ENCODE measurements at regions not wholly inside any gene's neighbourhood (a gene's known extent, or its start where the extent isn't known, plus 50 kb on each side); places are given as distances from the start of the nearest gene placed in this dataset.

DNA sequence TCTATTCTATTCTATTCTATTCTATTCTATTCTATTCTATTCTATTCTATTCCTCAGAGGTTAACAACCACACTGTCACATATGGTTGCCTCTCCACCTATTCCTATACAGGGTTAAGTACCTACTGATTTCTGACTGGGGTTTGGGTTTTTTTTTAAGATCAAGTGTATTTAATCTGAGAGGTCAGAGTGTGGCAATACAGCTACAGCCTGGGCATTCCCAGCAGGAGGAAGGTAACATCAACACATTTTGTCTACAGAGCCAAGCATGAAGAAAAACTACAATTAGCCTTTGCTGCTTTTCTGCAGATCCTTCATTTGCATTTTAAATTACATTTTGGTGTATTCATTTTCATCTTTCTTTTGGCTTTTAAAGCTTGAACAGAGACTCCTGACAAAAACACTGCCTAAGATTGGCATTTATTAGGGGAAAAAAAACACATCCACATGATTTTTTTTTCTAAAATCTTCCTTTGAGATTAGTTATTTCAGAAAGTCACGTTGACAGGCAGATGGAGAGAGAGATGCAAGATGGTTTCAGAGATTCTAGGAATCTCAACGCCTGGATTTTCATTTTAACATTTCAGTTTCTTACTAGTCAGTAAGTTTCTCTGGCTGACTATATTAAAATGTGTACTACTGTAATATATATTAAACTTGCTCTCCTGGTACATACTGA, 255.9 kb upstream of the TET2 start:
- FAIRE-seq (no peak), ATAC-seq (no peak), DNase-seq (ENCODE audit: low read depth in 1 of 2, low spot score in 1 of 2) (no peak)
- ChIA-PET CTCF (no interaction called here), POLR2A (interaction anchor here (0.7 kb wide), 1 partner anchor 1462 kb away, joined by 3 read pairs; no protein-coding TSS in a partner anchor)
- Histone ChIP-seq H3K4me3 (no peak overlapping the region), H3K9me3 (no peaks in the 10 kb centered on the region), H3K27ac (no peak overlapping the region), H3K4me2 (no peak overlapping the region), H3K4me1 (no peaks in the 10 kb centered on the region)
- TF ChIP-seq FOSL2 (IDR thresholded peaks at IDR 0.05) (no peak), FOSL2 (CRISPR knock-in tag; IDR thresholded peaks at IDR 0.05) (no peak), ZNF302 (CRISPR knock-in tag; IDR thresholded peaks at IDR 0.05) (no peak), MAFK (IDR thresholded peaks at IDR 0.05; ENCODE audit: partially characterized antibody) (no peak)
- 4% methylated on average over 2 of the region's 2 CpGs for WGBS (ENCODE audit: missing lambda C conversion rate)

DNA sequence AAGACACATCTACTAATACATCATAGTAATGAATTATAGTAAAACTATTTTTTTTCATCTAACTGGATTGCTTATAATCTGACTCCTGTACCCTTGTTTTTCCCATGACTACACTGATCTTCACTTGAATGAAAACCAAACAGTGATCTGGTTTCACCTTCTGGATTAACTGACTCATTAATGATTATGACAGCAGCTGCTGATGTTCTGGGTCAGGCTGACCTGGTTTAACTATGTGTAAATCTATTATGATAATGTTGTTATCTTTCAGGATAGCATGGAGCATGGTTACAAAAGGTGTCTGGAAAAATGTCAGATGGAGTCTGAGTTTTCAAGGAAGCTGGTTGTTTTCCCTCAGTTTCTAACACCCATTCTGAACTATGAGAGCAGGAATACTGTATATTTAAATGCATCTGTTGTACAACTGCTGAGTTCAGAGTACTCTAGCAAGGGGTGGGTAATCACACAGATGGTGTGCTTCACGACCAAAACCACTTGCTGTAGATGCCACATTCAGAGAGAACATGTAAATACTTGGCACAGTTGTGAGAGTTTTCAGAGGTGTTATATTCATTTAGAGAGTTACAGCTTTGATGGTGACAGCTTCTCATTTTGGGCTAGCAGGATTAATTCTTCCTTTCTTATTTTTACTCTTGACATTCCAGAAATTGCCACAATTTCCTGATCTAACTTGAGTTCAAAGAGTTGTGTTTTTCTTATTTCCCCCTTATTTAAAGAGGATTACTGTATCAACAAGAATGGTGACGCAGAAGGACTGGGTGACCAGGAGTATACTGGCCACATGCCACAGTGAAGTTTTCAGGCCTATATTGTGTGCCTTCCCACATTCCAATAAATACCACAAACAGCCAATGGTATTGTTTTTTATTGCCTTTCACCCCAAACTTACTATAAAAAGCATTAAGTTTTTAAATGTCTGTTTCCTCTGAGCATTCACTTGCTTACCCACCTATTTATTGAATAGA, 249.7 kb upstream of the TET2 start:
- H3K4me3 ChIP-seq, result no peak overlapping the region
- FAIRE-seq (no peak), ATAC-seq (no peak), DNase-seq (ENCODE audit: low read depth in 1 of 2, low spot score in 1 of 2) (no peak)
- H3K4me2 ChIP-seq, result no peak overlapping the region
- H3K9me3 ChIP-seq, result no peaks in the 10 kb centered on the region
- TF ChIP-seq BHLHE40 (IDR thresholded peaks at IDR 0.05; ENCODE audit: low read depth, low read length) (no peak), FOXS1 (CRISPR knock-in tag; IDR thresholded peaks at IDR 0.05) (no peak), JUN (IDR thresholded peaks at IDR 0.05) (no peak), RARB (CRISPR knock-in tag; IDR thresholded peaks at IDR 0.05) (no peak), MAX (IDR thresholded peaks at IDR 0.05) (no peak), RNF2 (IDR thresholded peaks at IDR 0.05; ENCODE audit: borderline replicate concordance, low read depth) (no peak), GATA3 (IDR thresholded peaks at IDR 0.05; ENCODE audit: borderline replicate concordance) (no peak), RAD21 (conservative IDR thresholded peaks at IDR 0.05 in 1 of 2, IDR thresholded peaks at IDR 0.05 in 1 of 2) (no peak), BCL3 (IDR thresholded peaks at IDR 0.05) (no peak), EHMT2 (IDR thresholded peaks at IDR 0.05; ENCODE audit: low read depth) (no peak), HOXB13 (CRISPR knock-in tag; IDR thresholded peaks at IDR 0.05; ENCODE audit: low read depth) (no peak), SMC3 (IDR thresholded peaks at IDR 0.05) (no peak), ZFP36 (IDR thresholded peaks at IDR 0.05; ENCODE audit: borderline replicate concordance, partially characterized antibody) (no peak), NPAS2 (CRISPR knock-in tag; IDR thresholded peaks at IDR 0.05; ENCODE audit: borderline replicate concordance) (no peak), EHF (CRISPR knock-in tag; IDR thresholded peaks at IDR 0.05) (no peak)
- H3K4me1 ChIP-seq, result no peaks in the 10 kb centered on the region
- WGBS (ENCODE audit: missing lambda C conversion rate), result 36% methylated on average over 2 of the region's 2 CpGs
- ChIA-PET POLR2A (no interaction called here), CTCF (no interaction called here)
- no peak overlapping the region for H3K27ac ChIP-seq

DNA sequence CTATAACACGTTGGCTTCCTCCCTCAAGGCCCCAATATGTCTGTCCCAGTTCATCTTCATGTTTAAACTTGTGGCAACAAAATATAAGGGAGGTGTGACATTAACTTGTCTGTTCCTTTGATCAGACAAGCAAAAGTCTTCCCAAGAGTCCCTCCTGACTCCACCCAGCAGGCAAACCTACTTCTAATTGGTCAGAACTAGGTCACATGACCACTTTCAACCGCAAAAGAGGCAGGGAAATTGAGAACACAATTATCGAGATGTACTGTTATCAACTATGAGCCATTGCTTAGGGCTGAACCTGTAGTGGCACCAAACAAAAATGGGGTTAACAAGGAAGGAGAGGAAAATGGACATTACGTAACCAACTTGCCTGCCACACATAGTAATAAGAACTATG, 246.8 kb upstream of the TET2 start:
- no peak for ATAC-seq
- no peak overlapping the region for H3K27ac ChIP-seq
- H3K4me1 ChIP-seq, result no peaks in the 10 kb centered on the region
- ChIA-PET POLR2A (no interaction called here), CTCF (no interaction called here)
- no peaks in the 10 kb centered on the region for H3K9me3 ChIP-seq
- no peak for DNase-seq (ENCODE audit: low read depth in 1 of 2, low spot score in 1 of 2)
- H3K4me2 ChIP-seq, result no peak overlapping the region
- WGBS (ENCODE audit: missing lambda C conversion rate), result 47% methylated on average over 4 of the region's 4 CpGs
- no peak overlapping the region for H3K4me3 ChIP-seq
- no peak for FAIRE-seq
- no peak for TF ChIP-seq HOXB13 (CRISPR knock-in tag; IDR thresholded peaks at IDR 0.05; ENCODE audit: low read depth)
- TF ChIP-seq HOXB5 (CRISPR knock-in tag; IDR thresholded peaks at IDR 0.05), result no peak
- no peak for TF ChIP-seq NPAS2 (CRISPR knock-in tag; IDR thresholded peaks at IDR 0.05; ENCODE audit: borderline replicate concordance)
- TF ChIP-seq HEYL (CRISPR knock-in tag; IDR thresholded peaks at IDR 0.05), result no peak
- TF ChIP-seq ZNF302 (CRISPR knock-in tag; IDR thresholded peaks at IDR 0.05), result no peak
- no peak for TF ChIP-seq E2F6 (IDR thresholded peaks at IDR 0.05; ENCODE audit: borderline replicate concordance, low read depth)
- TF ChIP-seq JUN (IDR thresholded peaks at IDR 0.05), result no peak
- no peak for TF ChIP-seq EHF (CRISPR knock-in tag; IDR thresholded peaks at IDR 0.05)
- TF ChIP-seq, protein P1, sequence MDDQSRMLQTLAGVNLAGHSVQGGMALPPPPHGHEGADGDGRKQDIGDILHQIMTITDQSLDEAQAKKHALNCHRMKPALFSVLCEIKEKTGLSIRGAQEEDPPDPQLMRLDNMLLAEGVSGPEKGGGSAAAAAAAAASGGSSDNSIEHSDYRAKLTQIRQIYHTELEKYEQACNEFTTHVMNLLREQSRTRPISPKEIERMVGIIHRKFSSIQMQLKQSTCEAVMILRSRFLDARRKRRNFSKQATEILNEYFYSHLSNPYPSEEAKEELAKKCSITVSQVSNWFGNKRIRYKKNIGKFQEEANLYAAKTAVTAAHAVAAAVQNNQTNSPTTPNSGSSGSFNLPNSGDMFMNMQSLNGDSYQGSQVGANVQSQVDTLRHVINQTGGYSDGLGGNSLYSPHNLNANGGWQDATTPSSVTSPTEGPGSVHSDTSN (IDR thresholded peaks at IDR 0.05), result no peak
- TF ChIP-seq HOXA7 (CRISPR knock-in tag; IDR thresholded peaks at IDR 0.05), result no peak
- no peak for TF ChIP-seq KDM1A (IDR thresholded peaks at IDR 0.05; ENCODE audit: low read depth)
- no peak for TF ChIP-seq RCOR1 (IDR thresholded peaks at IDR 0.05; ENCODE audit: low read depth, low read length)
- no peak for TF ChIP-seq EP300 (IDR thresholded peaks at IDR 0.05)
- TF ChIP-seq POLR2A (IDR thresholded peaks at IDR 0.05; ENCODE audit: low read length), result no peak
- TF ChIP-seq FOSL2 (IDR thresholded peaks at IDR 0.05), result no peak
- TF ChIP-seq FOSL2 (CRISPR knock-in tag; IDR thresholded peaks at IDR 0.05), result no peak
- TF ChIP-seq BHLHE40 (IDR thresholded peaks at IDR 0.05; ENCODE audit: low read depth, low read length), result no peak
- no peak for TF ChIP-seq CHD2 (IDR thresholded peaks at IDR 0.05; ENCODE audit: low read length, partially characterized antibody)
- TF ChIP-seq JUNB (IDR thresholded peaks at IDR 0.05), result no peak
- TF ChIP-seq ZSCAN20 (CRISPR knock-in tag; IDR thresholded peaks at IDR 0.05), result no peak

Measured in A549 (cell line).